ENCODE measurements at regions not wholly inside any gene's neighbourhood (a gene's known extent, or its start where the extent isn't known, plus 50 kb on each side); places are given as distances from the start of the nearest gene placed in this dataset.

DNA sequence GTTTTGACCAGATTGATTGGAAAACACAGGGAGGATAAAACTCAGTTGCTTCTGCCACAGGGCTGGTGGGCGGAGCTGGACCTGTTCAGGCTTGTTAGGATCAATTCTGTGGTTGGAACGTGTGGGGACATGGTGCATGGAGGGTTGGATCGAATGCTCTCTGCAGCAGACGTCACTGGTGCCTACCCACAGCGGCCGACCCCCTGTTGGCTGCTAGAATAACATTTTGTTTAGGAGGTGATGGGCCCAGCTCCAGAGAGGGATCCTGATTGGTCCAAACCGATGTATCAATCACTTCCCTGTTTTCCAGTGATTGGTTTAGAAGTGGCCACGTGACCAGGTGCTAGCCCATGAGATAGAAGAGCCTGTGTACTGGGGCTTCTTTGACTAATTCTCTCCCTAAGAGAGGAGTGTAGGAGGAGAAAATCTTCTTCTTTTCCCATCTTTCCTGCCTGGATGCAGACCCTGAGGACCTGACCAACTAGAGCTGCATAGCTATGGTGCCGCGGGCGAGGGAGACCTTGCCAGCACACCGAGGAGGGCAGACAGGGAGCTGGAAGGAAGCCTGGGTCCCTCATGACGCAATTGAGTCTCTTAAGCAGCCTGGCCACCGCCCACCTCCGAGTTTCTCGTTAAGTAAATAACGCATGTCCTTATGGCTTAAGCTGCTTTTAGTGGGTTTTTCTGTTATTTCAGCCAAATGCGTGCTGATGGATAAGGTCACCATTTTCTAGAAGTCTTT lies 163.5 kb downstream of the AACS start:
- DNase-seq: no peak

DNA sequence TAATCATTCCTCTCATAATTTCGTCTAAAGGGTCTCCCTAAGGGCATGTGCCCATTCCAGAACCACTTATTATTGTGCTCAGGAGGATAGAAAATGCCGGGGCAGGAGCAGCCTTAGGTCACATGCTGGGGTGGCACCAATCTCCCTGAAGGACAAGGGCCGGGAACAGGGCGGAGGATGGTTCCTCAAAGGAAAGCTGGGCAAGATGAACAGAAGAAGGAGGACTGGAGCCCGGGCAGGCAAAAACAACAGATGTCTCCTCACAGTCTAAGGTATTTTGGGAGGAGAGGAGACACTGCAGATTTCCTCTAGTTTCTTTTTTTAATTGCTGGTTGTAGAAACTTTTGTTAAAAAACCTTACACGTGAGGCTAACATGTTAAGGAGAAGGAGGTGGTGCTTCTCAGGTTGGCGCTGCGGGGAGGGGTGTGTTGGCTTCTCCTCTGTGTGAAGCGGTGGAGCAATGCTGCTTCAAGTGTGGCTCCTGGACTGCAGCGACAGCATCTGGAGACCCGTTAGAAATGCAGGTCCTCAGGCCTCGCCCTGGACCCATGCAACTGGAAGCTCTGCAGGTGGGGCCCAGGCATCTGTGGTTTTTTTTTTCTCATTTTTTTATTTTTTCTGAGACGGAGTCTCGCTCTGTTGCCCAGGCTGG lies 164.8 kb downstream of the AACS start:
- no peak for DNase-seq

DNA sequence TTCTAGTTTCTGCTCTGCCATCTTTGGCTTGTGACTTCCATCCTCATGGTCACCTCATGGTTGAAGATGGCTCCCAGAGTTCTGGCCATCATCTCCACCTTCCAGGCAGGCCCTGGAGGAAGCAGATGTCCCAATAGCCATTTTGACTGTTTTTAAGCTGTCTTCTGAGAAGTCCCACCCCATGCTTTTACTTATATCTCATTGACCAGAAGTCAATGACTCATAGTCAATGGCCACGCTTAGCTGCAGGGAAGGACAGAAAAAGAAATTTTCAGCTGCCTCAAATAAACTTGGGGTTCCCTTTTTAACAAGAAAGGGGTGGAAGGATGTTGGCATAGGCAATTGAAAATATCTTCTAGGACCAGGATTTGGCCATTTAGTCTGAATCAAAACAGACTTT lies 168.1 kb downstream of the AACS start:
- DNase-seq: no peak

DNA sequence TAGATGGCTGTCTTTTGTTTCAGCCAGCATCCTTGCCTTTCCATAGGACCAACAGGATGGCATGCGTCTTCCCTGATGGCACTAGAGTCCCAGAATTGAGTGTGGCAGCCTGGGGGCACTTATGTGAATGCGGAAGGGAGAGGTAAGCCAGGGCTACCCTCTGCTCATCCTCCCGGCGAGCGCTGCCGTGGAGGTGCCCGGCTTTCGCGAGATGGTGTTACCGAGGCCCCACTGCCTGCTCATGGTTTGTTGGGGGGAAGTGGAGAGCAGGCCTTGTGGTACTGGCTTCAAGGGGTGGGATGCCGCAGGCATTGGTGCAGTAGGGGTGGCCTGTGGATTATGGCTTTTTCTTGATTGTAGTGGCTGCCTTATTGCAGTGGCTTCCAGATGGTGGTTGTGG lies 174.3 kb downstream of the AACS start:
- no peak for DNase-seq

DNA sequence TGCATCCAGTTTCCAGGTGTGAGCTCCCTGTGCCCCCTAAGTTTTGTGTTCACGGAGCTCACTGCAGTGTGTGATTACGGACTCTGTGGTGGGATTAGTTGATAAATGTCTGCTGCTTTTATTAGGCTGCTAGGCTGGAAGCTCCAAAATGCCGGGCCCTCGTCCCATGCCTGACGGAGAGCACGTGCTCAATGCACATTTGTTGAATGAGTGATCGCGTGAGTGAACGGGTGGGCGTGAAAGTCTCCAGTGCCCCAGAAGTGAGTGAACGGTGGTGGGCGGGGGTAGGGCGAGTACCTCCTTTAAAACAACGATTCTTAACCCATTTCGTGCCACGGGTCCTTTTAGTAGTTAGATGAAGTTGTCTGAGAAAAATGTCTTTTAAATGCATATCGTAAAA lies 175.5 kb downstream of the AACS start:
- no peak for DNase-seq

DNA sequence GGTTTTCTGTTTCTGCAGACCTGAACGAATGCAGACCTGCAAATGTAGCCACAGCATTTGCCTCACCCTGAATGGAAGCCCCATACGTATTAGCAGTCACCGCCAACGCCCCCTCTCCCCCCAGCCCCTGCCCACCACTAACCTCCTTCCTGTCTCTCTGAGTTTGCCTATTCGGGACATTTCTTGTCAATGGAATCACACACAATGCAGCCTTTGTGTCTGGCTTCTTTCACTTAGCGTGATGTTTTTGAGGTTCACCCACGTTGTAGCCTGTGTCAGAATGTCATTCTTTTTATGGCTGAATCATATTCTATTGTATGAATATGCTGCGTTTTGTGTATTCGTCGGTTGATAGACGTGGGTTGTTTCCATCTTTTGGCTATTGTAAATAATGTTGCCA lies 178.6 kb downstream of the AACS start:
- DNase-seq: no peak

DNA sequence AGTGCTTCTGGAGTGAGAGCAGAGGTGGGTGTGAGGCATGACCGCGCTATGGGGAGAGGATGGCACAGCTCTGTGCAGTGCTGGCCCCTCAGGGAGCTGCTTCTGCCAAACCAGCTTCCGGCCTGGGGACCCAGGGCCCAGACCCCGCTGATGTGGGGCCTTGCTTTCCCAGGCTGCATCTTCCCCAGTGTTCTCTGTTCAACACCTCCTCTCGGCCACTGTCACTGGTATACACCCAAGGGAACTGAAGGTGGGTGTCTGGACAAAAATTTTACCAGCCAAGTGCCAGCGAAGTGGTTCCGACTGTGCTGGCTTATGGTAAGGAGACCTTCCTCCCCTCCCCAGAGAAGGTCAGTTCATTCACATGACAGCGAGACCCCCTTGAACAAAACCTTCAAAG lies 179.1 kb downstream of the AACS start:
- no peak for DNase-seq

DNA sequence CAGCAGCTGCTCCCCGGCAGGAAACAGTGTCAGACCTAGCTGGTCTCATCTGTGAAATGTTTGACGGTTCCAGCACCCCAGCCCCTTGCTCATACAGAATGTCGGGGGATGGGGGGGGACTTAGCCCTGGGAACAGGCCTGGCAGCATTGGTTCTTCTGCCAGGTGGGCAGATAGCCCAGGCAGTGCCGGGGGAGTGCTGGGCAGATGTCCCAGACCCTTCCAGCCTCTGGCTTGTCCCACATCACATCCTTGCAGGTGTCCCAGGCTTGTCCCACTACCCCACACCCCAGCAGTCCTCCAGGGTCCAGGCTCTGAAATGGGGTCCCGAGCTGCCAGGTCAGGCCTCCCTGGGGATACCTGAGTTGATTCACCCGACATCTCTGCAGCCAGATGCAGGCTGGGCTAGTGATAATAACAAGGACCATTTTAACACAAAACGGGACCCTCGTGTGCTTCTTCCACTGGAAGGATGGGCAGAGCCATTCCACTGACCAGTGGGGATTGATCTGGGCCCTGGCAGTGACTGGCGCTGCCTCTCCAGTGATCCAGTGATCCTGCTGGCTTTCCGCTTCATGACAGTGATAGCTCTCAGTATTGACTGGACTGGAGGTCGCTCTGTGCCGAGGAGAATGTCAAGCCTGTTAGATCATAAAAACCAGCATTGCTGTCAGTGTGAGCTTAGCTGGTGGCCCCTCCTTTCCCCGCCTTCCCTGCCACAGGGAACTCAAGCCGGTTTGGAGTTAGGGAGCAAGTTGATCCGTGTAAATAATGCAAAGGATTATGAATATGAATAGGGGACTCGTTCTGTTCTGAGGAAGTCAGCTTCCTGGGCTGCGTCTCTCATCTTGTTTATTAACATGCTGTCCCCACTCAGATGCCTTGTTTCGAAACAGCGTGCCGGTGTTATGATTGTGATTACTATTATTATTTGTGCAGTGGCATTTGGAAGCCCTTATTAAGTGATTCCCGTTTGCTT lies 180.6 kb downstream of the AACS start:
- no peak for DNase-seq

DNA sequence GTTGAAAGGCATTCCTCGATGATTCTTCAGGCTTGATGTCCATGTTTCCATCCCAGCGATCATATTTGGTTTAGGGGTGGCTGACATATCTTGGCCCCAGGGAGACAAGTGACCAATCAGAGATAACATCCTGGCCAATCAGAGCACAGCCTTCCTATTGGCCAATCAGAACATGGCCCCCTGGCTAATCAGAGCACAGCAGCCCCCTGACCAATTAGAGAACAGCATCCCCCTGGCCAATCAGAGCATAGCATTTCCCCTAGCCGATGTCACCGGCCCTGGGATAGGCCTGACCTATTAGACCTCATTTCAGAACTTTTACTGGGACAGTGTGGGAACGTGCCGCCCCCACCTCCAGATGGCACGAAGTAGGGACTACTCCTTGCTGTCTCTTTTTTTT lies 182.2 kb downstream of the AACS start:
- DNase-seq: no peak

DNA sequence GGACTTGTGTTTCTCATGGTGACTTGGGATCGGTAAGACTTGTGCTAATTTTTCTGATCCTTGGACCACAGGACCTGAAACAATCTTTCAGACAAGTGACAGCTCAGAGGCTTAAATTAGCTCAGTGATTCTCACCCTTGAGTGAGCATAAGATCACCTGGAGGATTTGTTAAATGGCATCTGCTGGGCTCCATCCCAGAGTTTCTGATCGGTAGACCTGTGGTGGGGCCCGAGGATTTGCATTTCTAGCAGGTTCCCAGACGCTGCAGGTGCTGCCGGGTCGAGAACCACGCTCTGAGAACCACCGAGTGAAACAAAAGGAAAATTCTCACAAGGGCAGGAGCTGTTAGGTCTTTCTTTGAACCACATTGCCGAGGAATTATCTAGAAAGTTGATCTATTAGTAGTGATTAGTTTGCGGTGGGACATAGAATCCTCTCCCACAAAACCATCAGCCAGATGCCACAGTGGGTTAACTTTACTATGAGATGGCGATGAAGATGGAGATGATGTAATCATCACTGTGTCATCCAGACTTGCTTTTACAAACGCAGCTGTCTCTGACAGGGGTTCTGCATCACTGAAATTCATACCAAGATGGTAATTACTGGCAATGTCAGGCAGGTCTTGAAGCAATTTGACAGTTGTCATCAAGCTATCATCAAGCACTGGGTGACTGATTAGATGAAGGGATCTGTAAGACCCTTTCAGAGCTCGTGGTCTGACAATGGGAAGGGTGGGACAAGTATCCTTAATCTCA lies 184.0 kb downstream of the AACS start:
- no peak for DNase-seq

DNA sequence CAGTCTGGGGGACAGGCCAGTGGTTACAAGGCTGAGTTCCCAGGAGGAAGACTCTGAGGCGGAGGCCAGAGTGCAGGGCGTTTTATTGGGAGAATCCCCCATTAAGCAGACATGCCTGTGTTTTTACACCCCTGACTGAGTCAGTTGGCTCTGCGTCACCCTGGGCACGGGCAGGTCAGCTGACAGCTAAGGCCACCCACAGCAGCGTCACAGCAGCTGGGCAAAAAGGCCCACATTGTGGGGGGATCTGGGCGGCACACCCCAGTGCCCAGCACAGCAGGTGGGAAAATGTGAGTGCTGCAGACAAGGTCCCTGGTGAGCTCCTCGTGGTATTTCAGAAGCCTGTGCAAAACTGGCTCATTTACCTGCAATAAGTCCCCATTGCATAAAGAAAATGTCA lies 184.7 kb downstream of the AACS start:
- no peak for DNase-seq

DNA sequence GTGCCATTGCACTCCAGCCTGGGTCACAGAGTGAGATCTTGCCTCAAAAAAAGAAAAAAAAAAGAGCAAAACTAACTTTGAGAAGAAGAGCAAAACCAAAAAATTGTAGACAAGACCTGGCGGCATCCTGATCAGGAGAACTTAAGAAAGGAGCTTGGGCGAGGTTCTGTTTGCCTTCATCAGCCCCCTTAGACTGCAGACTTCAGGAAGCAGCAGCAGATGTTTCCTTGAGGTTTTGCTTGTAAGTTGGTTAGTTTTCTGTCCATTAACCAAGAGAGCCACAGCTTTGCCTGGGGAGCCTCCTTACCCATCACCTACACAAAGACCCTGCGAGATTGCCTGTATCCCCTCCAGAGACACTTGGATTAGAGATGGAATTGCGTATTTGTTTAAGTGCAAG lies 189.0 kb downstream of the AACS start:
- no peak for DNase-seq

DNA sequence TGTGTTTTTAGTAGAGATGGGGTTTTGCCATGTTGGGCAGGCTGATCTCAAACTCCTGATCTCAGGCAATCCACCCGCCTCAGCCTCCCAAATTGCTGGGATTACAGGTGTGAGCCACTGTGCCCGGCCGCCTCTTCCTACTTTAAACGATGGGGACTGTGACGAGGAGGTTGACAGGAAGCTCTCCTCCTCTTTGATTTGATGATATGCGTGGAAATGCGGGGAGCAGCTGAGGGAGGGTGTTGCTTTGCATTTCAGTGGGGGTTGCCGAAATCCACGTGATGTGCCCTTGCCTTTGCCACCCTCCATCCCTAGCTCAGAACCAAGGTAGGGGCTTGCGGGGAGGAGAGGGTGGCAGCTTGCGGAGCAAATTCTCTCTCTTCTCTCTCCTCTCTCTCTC lies 189.6 kb downstream of the AACS start:
- DNase-seq: no peak

DNA sequence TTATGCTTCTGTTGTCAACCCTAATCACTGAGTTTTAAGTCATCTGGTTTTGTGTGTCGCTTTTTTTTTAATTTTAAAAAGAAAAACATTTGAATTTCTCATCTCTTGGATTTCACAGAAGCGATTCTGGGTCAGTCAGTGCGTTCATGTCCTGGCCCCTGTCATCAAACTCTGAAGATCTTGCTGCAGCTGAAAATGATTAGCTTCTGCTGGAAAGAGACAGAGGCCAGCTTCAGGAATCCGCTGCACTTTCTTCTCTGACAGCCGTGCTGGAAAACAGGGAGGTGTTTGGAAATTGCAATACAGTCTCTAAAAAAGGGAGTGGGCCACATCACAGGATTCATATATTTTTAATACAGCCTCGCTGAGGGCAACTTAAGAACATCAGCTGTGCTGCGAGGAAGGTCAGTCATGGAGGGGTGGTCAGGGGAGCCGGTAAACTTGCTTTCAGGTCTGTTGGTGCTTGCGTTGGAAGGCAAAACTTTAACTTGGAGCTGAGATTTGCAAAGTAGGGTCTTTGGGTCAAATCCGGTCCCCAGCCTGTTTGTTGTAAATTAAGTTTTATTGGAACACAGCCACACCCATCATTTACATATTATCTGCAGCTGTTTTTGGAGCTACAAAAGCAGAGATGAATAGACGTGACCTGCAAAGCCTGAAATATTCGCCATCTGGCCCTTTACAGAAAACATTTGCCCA lies 190.8 kb downstream of the AACS start:
- DNase-seq: no peak

DNA sequence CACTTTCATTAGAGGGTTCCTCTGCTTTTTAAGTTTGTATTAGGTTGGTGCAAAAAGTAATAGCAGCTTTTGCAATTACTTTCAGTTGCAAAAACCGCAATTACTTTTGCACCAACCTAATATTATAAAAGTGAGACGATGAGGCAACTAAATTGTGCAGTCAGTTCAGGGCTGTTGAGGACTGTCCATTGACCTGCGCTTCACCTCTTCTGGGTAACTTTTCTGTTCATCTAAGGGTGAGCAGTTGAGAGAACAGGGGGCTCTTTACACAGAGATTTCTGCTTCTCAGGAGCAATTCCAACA lies 191.3 kb downstream of the AACS start:
- DNase-seq: no peak

DNA sequence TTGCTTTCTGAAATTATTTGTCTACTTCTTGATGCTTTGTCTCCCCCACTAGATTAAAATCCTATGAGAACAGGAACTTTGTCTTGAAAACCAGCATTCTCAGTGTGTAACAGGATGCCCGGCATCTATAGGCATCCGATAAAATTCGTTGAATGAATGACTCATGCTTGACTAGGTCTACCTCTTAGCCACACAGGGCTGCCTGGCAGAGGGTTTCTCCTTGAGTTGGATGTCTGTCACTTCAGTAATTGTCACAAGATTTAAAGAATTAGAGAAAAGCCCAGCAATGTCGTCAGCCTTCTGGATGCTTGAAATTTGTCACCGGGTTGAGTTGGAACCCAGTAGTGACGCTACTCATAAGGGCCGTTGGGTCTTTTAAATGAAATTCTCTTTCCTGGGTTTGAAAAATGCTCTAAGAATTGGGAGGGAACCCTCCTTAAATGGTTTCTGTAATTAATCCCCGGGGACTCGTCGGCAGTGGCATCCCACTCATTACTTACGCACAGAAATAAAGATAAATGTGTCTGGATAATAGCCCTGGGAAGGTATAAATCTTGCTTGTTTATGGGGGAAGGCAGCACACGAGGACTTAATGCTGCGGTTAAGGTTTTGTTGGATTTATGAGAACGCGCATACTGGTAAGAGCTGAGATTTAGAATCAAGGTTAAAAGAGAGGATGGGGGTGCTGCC lies 194.1 kb downstream of the AACS start:
- DNase-seq: no peak

DNA sequence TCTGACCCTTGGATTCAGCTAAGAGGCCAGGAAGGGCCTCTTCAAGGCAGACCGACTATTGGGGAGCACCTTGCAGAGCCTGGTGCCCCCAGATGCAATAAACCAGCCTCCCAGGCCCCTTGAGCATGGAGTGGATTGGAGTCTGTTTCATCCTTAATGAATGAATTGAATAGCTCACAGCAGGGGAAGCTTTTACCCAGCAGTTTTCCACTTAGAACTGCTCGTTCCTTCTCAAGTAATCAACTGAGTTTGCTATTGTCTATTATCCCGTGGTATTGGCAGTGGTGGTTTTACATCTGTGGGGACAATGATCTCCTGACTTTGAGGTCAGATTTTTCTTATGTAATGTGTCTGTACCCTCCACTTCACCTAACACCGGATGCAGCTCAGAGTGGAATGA lies 197.6 kb downstream of the AACS start:
- DNase-seq: no peak

DNA sequence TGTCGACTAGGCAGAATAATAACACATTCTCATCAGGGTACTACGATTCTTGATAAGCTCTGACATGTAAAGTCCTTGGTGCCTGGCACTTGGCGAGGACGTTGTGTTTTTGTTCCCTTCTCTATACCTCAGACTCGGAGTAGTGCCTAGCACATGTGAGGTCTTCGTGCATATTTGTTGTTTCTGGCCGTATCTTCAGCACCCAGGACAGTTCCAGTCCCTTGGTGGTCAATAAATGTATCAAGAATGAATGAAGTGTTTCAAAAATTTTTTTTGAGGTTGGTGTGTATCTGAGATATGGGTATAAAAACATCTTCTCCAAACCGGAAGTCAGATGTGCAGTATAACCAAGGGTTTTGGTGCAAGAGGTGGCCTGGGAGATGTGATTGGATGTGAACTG lies 198.2 kb downstream of the AACS start:
- DNase-seq: no peak

DNA sequence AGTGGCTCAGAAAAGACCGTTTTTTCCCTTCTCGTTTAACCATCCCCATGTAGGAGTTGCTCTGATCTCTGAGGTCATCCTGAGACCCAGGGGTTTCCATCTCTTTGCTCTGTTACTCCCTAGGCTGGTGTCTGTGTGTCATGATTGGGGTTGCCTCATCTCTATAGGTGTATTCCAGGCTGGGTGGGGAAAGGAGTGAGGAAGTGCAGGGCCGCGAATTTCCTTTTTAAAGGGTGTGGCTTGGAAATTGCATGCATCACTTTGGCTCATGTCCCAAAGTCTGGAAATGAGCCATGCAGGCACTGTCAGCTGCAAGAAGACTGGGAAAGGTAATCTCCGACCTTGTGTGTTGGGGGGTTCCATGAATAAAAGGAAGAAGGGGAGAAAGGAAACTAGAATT lies 201.9 kb downstream of the AACS start:
- no peak for DNase-seq

DNA sequence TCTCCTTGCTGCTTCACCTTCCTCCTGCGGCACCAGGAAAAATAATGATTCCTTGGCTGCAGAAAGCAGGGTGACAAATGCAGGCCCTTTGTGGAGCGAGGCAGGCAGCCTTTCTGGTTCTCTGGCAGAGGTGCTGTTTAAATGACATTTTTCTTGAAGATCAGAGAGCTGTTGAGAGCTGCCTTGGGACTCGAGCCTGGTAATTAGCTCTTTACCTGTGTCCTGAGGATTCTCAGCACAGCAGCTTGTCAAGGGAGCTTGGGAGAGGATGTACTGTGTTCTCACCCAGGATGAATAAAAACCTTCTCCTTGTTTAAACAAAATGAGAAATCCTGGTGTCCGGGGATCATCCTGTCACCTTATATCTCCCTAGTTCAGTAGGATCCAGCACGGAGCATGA lies 204.0 kb downstream of the AACS start:
- DNase-seq: no peak

DNA sequence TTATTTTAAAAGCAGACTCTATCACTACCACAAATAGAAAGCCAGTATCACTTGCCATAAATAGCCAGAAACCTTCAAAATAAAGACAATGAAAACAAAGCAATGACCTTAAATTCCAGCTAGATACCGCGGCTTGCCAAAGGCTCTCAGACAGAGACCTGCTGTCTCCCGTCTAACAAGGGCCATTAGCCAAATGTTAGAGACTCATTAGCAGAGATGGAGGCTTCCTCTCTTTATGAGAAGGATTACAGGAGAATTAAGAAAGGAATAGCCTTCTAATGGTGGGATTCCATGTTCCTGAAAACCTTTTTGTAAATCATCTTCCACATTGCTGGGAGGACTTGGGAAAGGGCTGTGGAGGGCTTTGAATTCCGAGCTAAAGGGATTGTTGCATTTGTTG lies 206.7 kb downstream of the AACS start:
- DNase-seq: no peak

DNA sequence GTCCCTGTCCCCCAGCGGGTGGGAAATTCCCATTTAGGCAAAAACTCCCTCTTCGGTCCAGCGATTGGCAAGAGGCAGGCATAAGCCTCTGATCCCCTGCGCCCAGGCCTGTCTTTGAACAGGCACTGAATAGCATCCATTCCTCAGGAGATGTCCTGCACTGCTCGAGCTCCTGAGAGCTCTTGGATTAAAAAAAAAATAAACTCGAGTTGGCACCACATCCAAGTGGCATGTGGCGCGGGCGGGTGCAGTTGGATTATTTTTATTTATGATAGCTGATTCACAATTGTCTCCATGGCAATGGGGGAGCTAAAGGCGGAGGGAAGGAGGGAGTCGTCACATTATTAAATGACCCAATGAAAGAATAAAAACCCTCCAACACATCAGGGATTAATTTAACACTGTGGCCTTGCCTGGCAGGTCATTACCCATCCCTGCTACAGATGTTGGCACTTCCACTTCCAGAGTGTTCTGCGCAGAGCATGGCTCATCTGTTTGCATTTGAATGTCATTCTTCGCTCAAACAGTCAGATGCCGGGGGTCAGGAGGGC lies 207.2 kb downstream of the AACS start:
- DNase-seq: no peak
